HG03108 (cell line): ENCODE measurements at regions not wholly inside any gene's neighbourhood (a gene's known extent, or its start where the extent isn't known, plus 50 kb on each side); places are given as distances from the start of the nearest gene placed in this dataset.
"Not testable (repeated sequence)": the region's sequence is repeated elsewhere in the genome, so short reads cannot be mapped to it uniquely, and the experiment has no call there.

Experiments used
- ATAC-seq: cut with Tn5 transposase; IDR thresholded peaks from one replicate; pipeline ENCODE4 v1.9.1; 2021; ENCODE audit warnings: moderate library complexity; ENCODE audit not compliant: unreplicated experiment

DNA sequence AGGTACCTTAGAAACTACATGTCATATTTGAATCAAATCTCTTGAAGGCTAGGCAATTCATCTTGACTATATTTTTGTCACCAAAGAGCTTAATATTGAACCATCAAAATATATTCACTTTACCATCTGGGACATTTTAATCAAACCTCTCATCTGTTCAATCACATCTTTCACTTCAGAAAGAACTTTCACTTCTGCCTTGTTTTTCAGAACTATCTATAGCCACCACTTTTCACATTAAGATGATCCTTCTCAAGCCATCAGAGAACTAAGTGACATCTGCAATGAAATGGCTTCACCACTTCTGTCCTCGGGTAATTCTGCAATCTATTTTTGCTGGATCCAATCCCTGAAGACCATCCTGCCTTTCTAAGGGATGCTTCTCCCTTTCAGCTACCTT lies 57.8 kb downstream of the OR2B2 start:
- ATAC-seq, result no peak

DNA sequence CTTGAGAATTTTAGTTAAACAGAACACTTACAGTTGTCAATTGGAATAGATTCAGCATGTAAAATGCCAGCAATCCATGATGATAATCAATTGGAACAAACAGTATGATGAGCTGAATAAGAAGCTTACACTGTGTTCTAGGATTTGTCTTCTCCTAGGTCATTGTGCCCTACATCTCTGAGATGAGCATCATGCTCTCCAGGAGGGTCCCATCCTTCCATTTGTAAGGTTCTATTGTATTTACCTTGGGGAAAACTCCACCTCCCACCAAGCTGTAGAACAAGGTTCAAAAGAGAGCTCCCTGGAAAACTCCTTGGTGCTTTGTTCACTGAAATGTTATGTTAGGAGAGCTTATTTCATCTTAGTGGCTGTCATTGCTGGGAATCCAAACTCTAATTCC lies 60.8 kb downstream of the OR2B2 start:
- no peak for ATAC-seq

DNA sequence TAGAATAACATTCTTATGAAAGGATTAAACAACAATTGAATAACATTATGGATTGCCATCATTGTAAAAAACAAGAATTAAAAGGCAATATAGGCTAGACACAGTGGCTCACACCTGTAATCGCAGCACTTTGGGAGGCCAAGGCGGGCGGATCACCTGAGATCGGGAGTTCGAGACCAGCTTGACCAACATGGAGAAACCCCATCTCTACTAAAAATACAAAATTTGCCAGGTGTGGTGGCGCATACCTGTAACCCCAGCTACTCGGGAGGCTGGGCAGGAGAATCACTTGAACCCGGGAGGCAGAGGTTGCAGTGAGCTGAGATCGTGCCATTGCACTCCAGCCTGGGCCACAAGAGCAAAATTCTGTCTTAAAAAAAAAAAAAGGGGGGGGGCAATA lies 63.2 kb downstream of the OR2B2 start:
- ATAC-seq, result not testable (repeated sequence)

DNA sequence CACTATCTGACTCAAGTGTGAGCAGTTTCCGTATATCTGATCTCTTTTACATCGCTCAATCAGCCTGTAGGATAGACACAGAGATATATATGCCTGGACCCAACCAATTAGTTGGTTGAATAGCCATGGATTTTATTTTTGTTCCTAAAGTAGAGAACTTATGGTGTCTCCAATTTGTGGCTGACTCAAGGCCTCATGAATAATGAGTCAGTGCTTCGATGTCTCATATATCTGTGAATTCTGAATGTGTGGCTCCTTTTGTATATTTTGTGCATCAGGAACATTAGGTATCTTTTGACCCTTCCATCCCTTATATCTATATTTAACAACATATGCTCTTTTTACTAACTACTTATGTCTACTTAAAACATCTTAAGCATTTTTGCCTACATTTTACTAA lies 64.5 kb downstream of the OR2B2 start:
- no peak for ATAC-seq

DNA sequence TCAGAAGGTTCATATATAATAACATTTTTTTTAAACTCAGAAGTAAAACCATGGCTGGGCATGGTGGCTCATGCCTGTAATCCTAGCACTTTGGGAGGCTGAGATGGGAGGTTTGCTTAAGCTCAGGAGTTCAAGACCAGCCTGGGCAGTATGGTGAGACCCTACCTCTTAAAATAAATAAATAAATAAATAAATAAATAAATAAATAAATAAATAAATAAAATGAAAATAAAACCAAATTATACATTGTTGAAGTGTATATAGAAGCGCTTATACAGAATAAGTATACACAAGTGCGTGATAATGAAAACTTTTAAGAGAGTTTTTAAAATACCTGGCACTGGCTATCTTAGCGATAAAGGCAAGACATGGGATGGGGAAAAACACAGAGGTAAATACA lies 71.6 kb downstream of the OR2B2 start:
- ATAC-seq, result no peak

DNA sequence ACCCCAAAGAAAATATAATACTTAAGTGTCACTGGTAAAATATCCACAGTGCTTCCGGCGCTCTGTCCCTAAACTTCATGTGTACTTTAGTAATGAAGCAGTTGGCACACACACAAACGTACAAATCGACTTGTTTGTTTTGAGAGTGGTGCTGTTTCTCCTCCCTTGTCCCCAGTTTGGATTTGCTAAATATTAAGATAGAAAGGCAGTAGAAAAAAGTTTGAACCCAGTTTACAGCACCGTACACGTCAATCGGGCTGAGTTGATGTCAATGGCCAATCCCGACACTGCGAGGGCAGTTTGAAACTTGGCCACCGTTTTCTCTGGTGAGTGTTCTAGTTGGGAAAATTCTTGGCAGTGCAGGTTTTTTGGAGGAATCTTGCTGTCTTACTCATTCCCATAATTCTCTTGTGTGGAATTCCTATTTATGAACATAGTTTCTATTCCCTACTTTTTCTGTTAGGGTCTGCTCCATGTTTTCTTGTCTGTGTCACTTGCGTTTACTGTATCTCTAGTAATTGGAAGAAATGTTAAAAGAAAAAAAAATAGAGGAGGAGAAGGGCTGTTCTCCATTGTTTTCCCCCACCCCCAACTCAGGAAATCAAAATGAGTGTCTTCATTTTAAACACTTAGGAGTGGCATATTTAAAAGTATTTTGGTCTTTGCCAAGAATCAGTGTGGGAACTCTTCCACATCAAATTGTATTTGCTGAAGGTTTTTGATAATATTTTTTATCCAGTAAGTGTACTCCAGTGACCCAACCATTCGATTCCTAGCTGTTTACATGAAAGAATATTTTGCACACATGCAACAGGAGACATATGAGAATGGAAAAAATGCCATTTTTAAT lies 72.3 kb downstream of the OR2B2 start:
- ATAC-seq, result no peak

DNA sequence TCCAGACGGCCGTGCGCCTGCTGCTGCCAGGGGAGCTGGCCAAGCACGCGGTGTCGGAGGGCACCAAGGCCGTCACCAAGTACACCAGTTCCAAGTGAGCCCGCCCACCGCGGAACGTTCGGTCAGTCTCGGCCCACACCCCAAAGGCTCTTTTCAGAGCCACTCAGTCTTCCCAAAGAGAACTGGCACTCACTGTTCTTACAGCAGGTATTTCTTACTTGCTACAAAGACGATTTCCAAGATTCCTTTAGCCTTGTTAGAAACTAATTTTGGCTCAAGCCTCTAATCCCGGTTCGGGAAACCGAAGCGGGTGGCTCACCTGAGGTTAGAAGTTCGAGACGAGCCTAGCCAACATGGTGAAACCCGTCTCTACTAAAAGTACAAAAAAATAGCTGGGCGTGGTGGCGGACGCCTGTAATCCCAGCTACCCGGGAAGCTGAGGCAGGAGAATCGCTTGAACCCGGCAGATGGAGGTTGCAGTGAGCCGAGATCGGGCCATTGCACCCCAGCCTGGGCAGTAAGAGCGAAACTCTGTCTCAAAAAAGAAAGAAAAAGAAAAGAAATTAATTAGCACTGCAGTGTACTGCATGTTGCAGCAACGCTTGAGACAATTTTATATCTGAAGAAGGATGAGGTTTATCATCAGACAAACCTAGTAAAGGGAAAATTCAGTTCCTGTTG lies 73.1 kb downstream of the OR2B2 start:
- no peak for ATAC-seq

DNA sequence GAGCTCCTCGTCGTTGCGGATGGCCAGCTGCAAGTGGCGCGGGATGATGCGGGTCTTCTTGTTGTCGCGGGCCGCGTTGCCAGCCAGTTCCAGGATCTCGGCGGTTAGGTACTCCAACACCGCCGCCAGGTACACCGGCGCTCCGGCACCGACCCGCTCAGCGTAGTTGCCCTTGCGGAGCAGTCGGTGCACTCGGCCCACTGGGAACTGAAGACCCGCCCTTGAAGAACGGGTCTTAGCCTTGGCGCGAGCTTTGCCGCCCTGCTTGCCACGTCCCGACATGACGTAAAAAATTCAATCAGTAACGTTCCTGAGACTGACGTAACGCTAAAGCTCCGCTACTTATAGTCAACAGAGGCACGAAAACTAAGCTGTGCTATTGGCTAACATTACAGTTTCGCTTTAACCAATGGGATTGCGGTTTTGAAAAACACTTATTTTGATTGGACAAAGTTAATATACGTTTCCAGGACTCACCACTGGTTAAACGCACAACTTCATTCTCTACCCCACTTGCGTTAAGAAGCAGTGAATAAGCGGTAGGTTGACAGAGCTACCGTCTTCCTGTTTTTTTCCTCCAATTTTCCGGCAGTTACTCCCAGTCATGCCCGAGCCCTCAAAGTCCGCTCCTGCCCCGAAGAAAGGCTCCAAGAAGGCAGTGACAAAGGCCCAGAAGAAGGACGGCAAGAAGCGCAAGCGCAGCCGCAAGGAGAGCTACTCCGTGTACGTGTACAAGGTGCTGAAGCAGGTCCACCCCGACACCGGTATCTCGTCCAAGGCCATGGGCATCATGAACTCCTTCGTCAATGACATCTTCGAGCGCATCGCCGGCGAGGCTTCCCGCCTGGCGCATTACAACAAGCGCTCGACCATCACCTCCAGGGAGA lies 73.9 kb downstream of the OR2B2 start:
- peak; percentile 73 for ATAC-seq

DNA sequence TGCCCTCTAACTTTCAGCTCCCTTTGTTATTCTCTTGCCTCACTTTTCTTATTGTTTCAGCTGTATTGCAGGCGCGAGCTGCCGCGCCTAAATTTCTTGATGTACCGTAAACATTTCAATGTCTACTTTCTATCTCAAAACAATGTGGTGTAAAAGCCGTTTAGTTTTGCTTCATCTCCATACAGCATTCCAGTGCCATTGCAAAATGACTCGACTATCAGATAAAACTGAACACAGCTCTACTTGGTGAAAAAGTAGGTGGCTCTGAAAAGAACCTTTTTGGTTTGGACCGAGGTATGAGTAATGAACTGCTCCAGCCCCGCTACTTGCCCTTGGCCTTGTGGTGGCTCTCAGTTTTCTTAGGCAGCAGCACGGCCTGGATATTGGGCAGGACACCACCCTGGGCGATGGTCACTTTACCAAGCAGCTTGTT lies 74.6 kb downstream of the OR2B2 start:
- no peak for ATAC-seq

DNA sequence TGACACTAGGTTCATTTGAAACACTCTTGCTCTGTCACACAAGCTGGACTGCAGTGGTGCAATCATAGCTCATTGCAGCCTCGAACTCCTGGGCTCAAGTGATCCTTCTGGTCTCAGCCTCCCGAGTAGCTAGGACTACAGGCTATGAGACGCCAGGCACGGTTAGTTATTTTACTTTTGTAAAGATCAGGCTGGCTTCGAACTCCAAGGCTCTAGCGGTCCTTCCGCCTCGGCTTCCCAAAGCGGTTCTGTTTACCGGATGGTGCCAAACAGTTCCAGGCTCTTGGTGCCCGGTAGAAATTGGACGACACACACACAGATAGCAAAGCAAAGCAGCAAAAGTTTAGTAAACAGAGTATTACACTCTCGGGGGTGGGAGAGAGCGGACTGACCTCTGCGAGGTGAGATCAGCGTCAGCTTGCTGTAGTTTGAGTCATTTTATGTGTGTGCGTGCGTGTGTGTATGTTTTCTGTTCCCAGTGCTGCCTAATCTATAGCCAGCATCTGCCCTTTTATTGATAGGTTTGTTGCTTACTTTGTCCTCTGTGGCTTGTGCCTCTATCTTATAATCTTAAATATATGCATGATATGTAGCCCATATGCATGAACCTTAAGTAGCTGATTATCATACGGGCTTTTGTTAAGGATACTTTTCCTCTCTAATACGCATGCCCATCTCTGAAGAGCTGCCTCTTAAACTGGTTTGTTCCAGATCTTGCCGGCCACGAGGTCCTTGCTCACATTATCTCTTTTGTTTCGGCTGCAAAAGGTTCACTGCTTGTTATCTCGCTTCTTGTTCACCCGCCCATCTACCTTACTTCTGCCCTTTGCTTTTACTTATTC lies 75.2 kb downstream of the OR2B2 start:
- ATAC-seq, result peak; percentile 32

DNA sequence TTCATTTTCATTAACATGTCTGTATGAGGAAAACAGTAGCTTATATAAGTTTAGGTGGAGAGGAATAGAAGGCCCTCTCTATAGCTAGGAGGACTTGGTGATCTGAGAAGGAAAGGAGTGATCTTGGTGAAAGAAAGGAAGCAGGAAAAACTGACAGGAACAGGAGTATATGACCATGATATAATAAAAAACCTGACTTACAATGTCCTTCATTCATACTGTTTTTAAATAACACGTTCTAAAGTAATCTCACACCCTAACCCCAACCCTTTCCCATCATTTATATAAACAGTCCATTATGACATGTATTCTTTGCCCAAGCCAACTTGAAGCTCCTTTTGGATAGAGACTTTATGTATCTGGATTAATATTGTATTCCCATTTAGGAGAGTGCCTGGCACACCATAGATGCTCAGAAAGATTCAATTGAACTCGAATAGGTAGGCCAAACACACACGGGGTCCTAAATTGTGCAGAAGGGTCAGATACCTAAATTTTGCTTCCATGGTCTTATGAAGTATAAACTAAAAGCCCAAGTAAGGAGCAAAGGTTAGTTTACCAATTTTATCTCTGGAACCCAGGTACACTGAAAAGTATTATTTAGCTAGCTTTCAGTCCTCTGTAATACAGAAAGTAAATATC lies 75.9 kb downstream of the OR2B2 start:
- no peak for ATAC-seq

DNA sequence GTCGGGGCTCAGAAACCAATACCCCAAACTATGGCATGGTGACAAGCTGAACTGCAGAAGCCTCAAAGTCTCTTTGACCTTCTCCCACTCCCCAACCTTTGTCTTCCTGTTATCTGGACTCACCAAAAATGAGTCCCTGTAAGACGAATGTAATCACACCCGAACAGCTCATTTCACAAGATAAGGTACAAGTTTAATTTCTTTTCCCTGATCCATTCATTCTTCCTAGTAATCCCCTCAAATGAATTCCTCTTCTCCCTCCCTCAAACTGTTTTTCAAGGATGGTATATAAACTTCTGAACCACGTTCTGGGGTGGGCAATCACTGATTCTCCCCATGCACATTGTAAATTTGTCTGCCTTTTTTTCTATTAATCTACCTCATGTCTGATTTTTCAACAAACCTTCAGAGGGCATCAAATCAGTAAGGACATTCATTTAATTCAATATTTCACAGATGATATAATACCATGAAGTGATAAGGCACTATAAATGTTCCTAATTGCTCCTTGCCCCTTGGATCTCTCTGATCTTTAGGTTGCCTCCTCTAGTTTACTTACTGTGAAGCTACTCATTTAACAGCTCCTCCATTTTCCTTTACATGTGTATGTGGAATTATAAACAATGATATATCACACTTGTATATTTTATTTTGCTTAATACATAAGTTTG lies 77.2 kb downstream of the OR2B2 start:
- no peak for ATAC-seq

DNA sequence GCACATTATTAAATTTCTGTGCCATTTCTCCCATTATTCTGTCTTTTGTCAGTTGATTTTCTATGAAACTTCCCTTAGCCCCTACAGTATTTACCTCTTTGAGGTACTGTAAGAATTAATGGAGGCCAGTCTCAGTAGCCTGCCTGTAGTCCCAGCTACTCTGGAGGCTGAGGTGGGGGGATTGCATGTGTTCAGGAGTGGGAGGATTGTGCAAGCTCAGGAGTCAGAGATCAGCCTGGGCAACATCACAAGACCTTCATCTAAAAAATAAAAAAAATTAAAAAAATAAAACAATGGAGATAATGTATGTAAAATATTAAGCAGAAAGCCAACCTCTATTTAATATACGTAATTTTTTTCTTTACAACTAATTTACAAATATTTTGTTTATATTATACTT lies 77.8 kb downstream of the OR2B2 start:
- ATAC-seq, result no peak

DNA sequence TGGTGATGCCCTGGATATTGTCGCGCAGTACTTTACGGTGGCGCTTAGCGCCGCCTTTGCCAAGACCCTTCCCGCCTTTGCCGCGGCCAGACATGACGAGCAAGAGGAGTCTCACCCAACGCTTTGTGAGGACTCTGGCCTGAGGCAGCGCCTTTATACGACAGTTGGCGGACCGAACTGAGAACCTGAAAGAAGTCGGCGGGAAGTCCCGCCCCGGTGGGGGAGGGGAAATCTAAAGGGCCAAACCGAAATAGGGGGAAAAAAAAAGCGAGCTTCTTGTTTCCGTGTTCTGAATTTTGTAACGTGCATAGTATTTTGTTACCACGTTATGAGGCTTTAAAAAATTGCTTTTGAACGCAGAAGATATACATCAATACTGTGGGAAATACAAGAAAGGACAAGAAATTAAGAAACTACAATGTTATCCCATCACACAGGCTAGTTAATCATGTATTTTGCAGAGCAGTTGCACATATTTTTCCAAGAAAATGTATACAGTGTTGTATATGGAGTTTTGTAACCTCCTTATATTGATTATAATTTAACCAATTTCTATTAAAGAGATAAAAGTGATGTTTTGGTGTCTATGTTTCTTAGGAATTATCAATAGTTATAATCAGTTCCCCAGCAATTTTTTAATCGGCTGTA lies 80.6 kb downstream of the OR2B2 start:
- peak; percentile 84 for ATAC-seq

DNA sequence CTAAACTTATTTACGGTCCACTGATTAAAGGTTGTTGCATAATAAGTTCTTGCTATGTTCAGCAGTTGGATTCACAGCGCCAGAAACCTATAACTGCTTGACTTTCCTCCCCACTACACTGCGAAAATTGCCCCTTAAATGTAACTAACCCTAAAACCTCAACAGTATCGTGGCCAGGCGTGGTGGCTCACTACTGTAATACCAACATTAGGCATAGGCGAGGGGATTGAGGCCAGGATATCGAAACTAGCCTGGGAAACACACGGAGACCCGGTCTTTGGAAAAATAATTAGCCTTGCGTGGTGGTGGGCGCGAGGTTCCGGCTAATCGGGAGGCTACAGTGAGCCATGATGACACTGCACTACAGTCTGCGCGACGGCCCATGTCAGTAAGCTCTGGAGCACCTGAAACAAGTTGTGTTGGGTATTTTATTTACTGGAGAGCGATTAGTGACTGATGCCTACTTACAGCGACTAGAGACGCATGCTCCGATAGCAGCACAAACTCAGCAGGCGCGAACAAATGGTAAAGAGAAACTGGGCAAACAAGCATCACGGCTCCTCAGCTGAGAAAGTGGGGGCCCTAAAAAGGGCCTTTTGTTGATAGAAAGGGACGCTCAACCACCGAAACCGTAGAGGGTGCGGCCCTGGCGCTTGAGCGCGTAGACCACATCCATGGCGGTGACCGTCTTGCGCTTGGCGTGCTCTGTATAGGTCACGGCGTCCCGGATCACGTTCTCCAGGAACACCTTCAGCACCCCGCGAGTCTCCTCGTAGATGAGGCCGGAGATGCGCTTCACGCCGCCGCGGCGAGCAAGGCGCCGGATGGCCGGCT lies 81.4 kb downstream of the OR2B2 start:
- peak; percentile 48 for ATAC-seq

DNA sequence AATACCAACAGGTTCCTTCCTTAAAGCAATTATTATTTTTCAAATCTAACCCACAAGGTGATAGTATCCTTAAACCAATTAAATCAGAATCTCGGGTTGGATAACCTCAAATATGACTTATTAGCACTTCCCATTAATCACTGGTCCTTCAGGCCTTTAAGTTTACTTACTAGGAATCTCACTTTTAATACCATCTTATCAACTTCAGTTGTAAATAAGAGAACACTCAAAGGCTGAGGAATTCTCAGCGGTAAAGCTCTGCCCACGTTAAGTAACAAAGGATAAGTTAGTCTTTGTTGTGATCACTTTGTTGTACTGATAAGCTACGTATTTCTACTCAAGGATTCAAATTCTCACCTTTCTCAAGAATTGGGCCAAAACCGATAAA lies 82.0 kb downstream of the OR2B2 start:
- ATAC-seq, result no peak

DNA sequence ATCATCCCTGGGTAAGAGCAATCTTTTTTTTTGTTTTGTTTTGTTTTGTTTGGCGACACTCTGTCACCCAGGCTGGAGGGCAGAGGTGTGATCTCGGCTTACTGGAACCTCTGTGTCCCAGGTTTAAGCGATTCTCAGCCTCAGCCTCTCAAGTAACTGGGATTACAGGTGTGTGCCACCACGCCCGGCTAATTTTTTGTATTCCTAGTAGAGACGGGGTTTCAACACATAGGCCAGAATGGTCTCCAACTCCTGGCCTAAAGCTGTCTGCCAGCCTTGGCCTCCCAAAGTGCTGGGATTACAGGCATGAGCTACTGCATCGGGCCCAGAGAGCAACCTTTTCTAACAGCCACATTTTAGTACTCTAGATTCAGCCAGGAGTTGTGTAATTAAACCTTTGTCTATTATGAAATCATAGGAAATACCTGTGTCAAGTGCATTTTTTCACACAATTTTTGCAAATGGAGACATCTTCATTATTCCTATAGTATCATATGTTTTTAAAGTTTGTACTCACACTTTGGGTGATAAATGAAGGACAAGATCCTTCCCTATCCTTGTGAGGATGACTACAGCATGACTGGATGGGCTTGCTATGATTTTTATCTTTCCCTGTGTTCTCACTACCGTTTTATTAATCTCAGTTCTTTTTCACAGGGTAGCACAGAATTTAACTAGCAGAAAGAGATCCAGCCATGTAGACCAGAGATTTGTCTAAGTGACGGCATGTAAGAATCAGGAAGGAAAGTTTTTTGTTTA lies 82.6 kb downstream of the OR2B2 start:
- no peak for ATAC-seq
